HG02678 (cell line): ENCODE measurements at regions not wholly inside any gene's neighbourhood (a gene's known extent, or its start where the extent isn't known, plus 50 kb on each side); places are given as distances from the start of the nearest gene placed in this dataset.
A peak's percentile ranks its signal among the peaks of the same experiment; 100 is the strongest.

Experiments used
- ATAC-seq: cut with Tn5 transposase; IDR thresholded peaks from one replicate; pipeline ENCODE4 v1.9.1; 2021; ENCODE audit warnings: mild to moderate bottlenecking, moderate library complexity; ENCODE audit not compliant: unreplicated experiment

DNA sequence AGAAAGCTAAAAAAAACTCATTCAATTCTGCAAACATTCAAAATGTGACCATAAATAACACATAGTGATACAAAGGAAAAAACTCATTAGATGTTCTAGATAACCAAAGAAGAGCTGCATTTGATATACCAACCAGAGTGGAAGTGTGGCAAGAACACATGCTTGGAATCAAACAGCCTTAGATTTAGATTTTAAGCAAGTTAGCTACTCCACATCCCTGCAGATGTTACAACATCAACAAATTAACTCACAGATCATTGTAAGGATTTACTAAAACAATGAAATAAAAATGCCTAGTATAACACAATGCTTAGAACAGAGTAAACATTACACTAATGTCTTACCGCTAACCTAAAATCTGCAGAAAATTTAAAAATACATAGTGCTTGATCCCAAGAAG, 114.0 kb upstream of the AKIP1 start:
- ATAC-seq = no peak

DNA sequence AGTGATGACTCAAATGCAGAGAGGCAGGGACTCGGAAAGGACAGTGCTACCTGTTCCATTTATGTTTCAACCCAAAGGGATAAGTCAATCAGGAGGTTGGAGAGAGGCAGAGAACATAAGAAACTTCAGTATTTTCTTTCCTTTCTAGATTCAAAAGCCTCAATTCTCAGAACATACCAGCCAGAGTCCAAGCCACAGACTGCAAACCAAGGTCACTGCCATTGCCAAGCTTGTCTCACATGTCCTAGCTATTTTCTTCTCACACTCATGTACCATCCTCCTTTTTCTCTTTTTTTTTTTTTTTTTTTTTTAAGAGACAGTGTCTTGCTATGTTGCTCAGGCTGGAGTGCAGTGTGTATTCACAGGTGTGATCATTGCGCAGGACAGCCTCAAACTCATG, 111.7 kb upstream of the AKIP1 start:
- no peak for ATAC-seq

DNA sequence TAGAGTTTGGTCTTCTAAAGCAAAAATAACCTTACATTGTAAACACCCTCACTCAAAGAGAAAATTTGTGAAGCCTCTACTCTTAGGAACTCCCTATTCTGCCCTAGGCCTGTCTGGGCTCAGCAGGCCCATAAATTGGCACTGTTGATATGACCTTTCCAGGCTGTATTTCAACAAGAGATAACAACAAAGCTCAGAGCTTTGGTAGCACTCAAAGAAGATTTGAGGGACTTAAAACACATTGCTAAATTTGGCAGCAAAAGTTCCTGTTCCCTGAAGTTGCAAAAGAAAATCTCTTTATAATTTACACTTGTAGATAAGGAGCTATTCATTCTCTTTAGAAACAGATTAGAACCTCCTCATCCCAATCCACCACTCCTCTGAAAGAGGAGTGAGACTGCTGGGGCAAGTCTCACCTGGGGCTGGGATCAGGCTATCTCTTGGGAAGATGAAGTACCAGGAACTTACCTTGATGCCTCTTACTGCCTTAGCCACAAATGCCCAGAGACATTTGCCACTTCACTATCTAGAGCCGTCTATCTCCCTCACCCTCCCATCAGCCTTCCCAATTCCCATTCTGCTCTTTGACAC, 110.4 kb upstream of the AKIP1 start:
- no peak for ATAC-seq

DNA sequence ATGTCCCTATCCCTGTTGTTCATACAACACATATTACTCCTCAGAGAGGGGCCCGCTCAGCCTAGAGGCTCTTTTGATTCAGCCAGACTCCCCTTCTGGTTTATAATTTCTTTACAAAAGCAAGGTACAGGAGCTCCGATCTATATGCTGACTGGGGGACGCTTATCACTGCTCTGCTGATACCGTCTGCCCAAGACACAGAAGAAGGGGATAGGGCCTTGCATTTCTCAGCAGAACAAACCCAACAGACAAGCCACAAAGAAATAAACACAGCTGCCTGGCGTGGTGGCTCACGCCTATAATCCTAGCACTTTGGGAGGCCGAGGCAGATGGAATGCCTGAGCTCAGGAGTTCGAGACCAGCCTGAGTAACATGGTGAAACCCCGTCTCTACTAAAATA, 109.9 kb upstream of the AKIP1 start:
- ATAC-seq = no peak

DNA sequence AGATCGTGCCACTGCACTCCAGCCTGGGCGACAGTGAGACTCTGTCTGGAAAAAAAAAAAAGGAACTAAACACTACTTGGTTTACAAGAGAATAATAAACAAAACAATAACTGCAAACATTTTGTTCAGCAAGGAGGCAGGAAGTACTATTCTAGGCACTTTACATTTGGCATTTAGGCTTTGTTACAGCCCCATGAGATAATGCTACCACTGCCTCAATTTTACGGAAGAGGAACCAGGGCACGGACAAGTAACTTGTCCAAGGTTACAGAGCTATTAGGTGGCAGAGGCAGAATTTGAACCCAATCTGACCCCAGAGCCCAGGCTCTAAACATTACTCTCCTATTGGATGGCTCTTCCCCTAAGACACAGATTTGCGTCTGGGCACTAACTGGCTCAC, 108.7 kb upstream of the AKIP1 start:
- no peak for ATAC-seq

DNA sequence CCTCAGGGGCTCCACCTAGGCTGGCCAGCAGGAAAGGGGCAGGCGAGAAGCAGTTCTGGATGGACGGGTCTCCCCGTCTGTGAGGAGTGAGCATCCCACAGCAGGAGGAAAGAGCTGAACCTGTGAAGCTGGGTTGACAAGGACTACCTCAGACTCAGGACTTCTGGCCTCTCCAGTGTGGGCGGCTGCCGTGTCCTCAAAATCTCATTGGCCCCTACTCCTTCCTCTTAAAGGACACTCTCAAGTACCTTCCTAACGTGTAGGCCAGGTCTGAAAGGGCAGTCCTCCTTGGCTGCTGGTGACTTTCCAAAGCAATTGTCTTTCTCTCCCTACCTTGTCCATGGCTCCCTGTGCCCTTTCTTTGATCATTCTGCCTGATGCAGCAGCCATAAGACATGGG, 107.0 kb upstream of the AKIP1 start:
- no peak for ATAC-seq

DNA sequence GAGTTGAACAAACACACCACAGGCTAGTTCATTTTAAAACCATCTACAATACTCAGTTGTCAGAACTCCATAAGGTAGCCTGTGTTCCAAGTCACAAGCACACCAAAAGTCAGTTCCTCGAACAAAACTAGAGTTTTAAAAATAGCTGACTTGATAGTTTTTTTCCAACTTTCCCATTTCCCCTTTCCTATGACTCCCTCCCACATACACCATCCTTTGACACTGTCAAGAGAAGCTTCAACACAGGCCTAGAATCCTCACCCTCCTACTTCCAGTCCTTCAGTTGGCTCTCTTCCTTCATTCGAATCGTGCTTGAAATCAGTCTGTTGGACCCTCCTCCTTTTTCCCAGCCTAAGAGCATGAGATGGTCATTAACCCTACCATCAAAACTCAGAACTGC, 105.7 kb upstream of the AKIP1 start:
- no peak for ATAC-seq

DNA sequence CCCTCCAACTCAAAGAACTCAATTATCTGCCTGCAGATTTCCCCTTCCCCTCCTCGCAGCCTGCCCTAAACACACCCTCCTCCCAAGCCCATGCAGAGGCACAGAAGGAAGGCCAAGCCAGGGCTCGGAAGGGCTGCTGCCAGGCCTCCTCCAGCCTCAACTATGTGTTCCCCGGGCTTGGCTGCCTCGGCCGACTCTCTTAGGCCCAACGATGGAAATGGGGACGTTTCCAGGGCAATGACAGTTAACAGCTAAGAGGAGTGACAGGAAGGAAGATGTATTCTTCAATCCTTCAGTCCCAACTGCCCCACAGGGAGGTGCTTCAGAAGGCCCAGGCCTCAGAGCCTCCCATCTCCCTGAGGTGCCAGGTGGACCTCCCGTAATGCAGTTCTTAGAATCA, 104.0 kb upstream of the AKIP1 start:
- no peak for ATAC-seq

DNA sequence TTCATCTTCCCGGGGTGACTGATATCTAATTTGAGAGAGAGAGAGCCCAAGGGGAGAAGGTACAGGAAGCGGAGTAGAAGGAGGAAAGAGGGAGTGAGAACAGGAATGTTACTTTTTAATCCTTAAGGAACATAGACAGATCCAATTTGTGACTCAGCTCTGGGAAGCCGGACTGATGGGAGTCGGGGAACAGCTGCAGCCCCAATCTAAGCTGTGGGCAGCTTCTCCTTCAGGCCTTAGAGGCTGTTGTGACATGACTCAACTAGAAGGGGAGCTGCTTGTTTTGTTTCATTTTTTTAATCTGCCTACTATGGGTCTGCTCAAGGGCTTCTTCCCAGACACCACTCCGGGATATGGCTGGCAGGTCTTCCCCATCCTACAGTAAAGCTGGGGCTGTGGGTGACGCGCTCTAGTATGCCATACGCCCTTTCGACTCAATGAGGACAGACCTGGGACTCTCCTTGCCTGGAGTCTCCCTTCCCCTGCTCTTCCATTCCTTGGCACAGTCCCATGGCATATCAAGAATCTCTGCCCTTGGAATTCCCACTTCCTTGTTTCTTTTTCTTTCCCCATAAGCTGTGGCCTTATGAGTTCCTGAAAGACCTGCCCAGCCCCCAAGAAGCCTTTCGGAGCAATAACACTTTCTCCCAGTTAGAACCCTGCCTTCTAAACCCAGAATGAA, 103.3 kb upstream of the AKIP1 start:
- ATAC-seq = no peak

DNA sequence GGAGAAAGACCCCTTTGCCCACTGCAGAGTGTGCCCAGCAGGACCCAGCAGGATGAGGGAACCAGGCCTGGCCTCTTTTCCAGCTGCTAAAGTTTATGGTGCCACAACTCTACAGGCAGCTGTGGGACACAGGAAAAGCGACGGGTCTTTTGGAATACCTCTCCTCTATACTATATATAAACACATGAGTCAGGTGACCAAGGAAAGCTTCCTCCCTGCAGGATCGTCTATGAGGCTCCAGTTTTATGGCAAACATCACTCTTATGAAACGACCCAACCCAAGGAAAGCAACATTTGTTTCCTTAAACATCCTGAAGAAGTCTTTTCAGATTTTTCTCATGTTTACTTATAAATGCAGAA, 102.8 kb upstream of the AKIP1 start:
- no peak for ATAC-seq

DNA sequence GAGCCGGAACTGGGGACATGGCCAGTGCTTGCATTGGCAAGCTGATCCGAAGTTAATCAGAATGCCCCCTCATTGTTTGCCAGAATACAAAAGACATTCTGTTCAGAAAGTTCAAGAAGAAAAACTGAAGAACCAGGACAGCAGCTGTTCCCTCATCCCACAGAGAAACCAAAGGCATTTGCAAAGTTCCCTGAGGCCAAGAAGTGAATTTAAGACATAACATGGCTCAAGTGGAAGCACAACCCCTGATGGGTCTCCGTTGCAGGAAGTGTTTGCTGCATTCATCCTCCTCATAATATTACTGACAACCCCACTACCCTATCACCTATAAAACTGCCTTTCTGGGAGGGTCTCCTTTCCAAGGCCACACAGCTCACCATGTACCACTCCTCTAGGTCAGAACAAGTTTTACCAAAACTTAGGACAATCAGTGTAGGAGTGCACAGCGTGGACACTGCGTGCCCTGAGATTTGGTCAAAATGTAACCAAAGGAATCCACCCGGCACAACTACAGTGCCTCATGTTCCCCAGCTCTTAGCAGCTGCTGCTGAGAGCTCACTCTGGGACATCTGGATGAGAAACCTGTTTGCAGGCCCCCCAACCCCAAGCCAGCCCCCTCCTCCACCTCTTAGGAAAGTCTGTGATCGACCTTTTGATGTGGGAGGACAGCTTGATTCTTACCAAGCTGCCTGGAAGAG, 101.6 kb upstream of the AKIP1 start:
- no peak for ATAC-seq

DNA sequence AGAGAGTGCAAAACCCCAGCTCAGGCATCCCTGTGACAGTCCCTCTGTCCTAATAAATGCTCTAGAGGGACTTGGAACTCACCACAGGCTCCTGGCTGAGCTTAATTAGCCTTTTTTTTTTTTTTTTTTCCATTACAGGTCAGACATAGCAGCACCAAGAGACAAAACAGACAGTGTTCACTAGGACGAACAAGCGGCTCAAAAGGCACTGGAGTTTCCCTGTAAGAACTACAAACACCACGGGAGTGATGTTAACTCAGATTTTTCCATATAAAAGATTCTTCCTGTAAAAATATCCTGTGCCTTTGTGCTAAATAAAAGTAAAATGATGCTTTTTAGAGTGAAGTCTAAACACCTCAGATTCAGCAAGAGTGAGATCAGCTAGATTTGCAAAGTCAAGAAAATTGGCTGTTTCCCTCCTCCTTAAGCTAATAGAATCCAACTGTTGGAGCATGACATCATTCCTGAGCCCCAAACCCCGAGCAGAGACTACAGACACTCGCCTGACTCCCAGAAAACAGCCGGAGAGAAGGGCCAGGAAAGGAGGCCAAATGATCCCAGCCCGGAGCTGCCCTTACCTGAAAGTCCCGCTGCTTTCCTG, 101.0 kb upstream of the AKIP1 start:
- ATAC-seq = no peak

DNA sequence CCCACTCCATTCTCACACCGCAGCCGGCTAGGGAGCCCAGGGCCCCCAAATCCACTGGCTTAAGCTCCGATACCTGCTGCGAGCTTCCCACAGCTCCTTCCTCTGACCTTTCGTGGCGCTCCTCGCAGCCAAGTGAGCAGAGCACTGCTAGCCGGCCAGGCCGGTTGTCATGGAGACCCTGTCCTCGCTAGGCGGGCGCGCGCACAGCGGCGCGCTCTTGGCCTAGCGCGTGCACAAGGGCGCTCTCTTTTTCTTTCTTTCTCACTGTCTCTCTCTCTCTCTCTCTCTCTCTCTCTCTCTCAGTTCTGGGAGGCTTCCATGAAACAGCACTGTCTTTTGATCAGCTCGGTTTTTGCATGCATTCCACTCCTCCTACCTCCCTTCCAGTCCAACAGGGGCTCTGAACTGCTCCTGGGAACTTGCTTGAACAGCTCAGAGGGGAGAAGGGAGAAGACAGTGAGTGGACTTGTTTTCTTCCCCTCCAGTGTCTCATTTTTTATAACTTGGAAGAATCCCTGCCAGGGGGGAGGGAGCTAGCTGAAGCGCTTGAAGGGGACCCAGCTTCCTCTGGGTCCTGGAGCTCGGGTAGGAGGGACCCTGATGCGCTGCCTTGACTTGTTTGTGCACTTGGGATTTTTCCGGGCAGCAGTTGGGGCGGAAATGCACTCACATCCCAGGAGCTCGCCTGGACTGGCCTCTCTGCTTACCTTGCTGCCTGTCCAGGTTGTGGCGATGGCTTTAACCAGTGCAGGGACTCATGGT, 100.3 kb upstream of the AKIP1 start:
- ATAC-seq = no peak

DNA sequence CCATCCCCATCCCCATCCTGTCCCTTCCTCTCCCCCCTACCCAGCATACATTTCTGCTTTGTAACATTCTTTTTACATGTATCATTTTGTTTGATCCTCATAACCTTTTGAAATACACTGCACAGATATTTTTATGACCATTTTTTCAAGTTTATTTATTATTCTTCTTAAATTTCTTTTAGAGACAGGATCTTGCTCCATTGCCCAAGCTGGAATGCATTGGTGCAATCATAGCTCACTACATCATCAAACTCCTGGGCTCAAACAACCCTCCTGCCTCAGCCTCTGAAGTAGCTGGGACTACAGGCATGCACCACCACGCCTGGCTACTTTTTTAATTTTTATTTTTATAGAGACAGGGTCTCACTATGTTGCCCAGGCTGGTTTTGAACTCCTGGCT, 99.4 kb upstream of the AKIP1 start:
- no peak for ATAC-seq

DNA sequence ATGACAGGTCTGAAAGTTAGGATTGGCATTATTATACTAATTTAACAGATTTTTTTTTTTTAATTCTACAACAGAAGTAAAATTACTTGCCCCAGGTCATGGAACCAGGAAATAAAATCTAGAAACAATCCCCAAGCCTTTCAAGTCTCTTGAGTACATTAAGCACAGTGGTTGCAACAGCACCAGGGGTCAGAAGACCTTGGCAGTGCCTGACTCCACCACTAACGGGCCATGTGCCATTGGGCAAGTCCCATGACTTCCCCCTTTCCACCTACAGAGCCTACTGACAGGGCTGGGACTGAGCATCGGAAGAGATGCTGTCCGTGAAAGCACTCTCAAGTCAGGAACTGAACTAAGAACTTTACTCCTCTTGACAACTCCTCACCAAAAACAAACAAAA, 98.6 kb upstream of the AKIP1 start:
- no peak for ATAC-seq

DNA sequence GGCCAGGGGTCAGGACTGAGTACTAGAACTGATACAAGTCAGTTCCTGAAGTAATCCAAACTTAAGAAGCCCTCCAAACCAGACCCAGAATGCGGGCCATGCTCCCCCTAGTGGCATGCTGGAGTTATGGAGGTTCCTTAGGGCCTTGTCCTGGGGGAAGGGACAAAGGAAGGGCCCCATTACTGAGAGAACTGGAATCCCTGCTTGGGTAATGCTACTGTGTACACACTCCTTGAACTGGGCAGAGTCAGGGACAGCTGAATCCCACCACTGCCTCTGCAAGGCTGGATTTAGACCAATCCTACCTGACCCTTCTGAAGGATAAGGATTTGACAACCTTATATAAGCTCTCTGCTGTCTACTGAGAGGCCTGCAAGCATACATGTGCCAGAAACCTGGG, 97.3 kb upstream of the AKIP1 start:
- peak; percentile 70 for ATAC-seq

DNA sequence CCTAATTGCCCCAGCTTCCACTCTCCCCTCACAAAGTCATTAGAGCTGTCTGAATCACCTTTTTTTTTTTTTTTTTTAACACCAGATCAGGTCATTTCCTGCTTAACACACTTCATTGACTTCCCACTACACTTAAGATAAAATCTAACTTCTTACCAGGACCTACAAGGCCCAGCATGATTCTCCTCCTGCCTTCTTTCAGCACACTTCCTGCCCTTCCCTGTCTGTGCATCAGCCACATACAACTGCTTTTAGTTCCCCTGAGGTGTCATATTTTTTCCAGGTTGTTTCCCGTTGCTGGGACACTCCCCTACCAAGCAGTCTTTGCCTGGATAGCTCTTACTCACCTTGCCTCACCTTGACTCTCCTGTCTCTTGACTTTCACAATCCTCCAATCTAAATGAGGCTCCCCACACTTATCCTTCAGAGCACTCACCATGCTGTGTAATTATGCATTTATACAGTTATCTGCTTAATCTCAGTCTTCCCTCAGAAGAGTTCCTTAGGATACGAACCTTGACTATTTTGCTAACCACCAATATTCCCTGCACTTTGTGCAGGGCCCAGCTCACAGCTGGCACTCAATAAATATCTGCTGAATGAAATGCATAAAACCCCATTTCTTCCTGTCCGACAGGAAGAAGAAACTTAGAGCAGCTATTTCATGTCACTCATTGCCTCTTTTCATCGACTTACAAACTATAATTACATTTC, 96.6 kb upstream of the AKIP1 start:
- ATAC-seq = no peak

DNA sequence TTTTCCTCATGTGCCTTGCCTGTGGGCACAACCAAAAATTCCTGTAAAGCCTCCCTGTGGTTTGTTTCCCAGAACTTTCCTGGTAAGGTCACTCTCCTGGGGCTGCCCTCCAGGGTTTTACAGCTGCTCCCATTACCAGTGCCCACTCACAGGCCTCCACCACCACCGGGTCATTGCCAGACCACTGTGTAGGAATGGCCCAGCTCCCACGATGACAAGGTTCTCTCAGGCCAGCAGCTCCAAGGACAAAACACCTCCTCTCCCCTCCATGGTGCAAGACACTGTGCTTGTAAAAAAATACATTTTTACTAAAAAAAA, 96.1 kb upstream of the AKIP1 start:
- ATAC-seq = no peak

DNA sequence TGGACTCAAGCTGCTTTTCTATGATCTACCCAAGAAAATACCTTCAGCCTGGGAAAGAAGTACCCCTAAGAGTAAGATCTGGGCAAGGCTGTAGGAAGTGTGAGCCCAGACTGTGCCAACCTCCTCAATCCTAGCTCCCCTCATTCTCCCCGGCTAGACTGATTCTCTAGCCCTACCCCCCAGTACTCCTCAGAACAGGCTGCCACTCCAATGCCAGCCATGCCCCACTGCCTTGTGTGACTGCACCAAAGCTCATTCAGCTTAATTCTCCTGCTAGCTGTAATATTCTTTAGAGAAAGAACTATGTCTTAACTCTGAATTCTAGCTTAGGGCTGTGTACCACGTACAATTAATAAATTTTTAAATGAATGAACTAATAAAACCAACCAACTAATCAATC, 92.6 kb upstream of the AKIP1 start:
- no peak for ATAC-seq

DNA sequence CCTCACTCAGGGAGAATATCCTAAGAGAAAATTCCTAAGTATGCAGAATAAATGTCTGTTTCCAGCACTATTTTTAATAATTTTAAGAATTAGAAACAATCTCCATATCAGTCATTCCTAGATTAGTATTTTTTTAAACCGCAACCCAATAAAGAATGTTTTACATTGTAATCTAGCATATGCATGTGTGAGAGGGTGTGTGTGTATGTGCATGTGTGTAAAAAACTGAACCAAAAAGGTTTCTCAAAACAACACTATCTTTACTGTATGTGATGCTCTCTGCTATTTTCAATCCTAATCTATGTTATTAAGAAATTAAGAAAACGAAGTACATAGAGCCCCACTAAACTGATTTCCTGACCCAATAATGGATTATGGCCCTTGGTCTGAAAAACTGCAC, 90.6 kb upstream of the AKIP1 start:
- ATAC-seq = no peak

DNA sequence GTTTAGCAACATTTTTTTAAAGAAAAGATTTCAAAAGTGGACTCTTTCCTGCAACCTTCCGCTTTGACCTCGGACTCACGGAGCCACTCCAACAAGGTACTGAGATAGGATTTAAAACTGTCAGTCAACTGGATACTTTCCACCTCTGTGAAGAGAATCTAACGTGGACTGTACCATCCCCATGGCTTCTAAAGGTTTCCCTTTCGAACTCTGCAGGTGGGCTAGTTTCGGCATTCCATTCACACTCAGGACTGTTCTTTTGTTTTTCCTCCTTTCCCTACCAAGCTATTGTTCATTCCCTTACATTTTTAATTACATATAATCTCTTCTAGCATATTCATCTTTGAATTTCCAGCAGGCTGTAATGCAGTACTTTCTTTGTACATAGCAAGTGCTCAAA, 88.5 kb upstream of the AKIP1 start:
- ATAC-seq = no peak
